ENCODE measurements at regions not wholly inside any gene's neighbourhood (a gene's known extent, or its start where the extent isn't known, plus 50 kb on each side); places are given as distances from the start of the nearest gene placed in this dataset.

GRCh38 chr4:135670548-135670947 lies 1469.0 kb upstream of the PABPC4L start:
- TF ChIP-seq ZNF266 (tag by site-specific recombination; IDR thresholded peaks at IDR 0.05; ENCODE audit: low read depth): no peak
- TF ChIP-seq CTCF (tag by site-specific recombination; IDR thresholded peaks at IDR 0.05): no peak
- TF ChIP-seq ELK4 (IDR thresholded peaks at IDR 0.05; ENCODE audit: borderline replicate concordance, low read depth, low read length): no peak
- TF ChIP-seq ZNF23 (tag by site-specific recombination; IDR thresholded peaks at IDR 0.05; ENCODE audit: borderline replicate concordance): no peak
- TF ChIP-seq ZNF558 (tag by site-specific recombination; IDR thresholded peaks at IDR 0.05): no peak
- TF ChIP-seq, protein P1, sequence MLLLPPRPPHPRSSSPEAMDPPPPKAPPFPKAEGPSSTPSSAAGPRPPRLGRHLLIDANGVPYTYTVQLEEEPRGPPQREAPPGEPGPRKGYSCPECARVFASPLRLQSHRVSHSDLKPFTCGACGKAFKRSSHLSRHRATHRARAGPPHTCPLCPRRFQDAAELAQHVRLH (tag by site-specific recombination; IDR thresholded peaks at IDR 0.05): no peak
- TF ChIP-seq ZNF148 (tag by site-specific recombination; IDR thresholded peaks at IDR 0.05; ENCODE audit: borderline replicate concordance): no peak
- TF ChIP-seq ZBTB6 (tag by site-specific recombination; IDR thresholded peaks at IDR 0.05): no peak
- no peak for TF ChIP-seq ZSCAN18 (tag by site-specific recombination; IDR thresholded peaks at IDR 0.05)
- no peak for TF ChIP-seq SP2 (tag by site-specific recombination; IDR thresholded peaks at IDR 0.05)
- no peak for TF ChIP-seq ZNF302 (tag by site-specific recombination; IDR thresholded peaks at IDR 0.05; ENCODE audit: low read depth)
